DMS114 treated with DMSO at 0.1 percent for 48 hours (cell line): ENCODE measurements at regions not wholly inside any gene's neighbourhood (a gene's known extent, or its start where the extent isn't known, plus 50 kb on each side); places are given as distances from the start of the nearest gene placed in this dataset.
"Not testable (repeated sequence)": the region's sequence is repeated elsewhere in the genome, so short reads cannot be mapped to it uniquely, and the experiment has no call there.

Source experiments
- DNase-seq: peaks from one replicate; lab custom pipeline; 2025; ENCODE audit not compliant: unreplicated experiment; lab: John Stamatoyannopoulos, UW

GRCh38 chr14:27536748-27537147 lies 938.9 kb upstream of the NOVA1 start:
- DNase-seq = no peak

GRCh38 chr14:27546111-27546510 lies 948.3 kb upstream of the NOVA1 start:
- DNase-seq = no peak

DNA sequence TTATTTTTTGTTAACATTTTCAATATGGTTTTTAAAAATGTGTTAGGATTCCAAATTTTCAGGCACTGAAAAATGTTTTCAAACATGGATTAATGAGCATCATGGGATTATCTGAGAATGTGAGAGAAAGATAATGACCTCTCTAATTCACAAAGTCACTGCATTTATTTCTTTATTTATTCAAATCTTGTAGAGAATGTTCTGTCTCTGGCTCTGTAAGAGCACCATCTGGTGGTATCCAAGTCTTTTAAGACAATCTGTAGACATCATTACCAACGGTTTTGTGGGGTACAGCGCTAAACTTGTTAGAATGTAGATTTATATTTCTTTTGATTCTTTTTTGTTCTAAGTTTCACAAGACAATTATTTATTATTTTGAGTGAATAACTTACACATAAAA lies 956.0 kb upstream of the NOVA1 start:
- peak; percentile 1 for DNase-seq

GRCh38 chr14:27557445-27557844 lies 959.6 kb upstream of the NOVA1 start:
- DNase-seq = no peak

DNA sequence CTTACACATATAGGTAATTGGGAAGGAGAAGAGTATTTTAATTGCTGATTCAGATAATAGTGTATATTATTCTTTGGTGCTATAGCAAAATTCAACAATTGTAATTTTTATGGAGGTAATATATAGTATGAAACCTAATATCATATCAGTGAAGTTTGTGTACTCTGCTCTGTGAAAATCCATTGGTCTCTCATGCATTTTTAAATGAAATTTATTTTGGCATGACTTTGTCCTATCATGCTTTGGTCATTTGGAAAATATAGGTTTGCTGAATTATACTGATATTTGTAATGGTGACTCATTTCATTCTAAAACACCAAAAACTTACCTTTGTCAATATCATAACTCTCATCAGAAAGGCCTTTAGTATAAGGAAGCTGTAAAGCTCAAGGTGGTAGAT lies 962.0 kb upstream of the NOVA1 start:
- no peak for DNase-seq

DNA sequence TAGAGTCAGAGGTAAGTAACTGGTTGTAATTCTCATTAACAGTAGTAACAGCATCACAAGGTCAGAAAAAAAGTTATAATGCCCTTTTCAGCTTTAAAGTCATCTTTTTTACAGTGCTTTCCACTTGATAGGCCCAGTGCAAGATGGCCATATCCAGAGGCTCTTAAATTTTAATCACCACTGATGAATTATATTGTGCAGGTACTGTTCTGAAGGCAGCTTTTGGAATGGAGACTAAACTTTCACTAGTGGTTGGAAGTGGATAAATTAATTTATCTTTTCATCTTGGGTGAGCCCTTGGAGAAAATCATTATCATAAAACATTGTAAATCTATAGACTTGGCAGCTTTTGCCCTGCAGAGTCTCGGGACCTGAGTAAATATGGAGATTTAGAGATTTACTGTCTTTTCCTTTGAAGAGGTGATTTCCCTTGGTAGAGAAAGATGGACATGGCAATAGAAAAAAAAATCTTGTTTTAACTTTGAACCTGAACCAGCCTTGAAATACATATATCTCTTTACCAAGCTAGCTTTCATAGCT lies 969.1 kb upstream of the NOVA1 start:
- DNase-seq = no peak

- no peak for DNase-seq
Measured at GRCh38 chr14:27573018-27573417, 975.2 kb upstream of the NOVA1 start.

DNA sequence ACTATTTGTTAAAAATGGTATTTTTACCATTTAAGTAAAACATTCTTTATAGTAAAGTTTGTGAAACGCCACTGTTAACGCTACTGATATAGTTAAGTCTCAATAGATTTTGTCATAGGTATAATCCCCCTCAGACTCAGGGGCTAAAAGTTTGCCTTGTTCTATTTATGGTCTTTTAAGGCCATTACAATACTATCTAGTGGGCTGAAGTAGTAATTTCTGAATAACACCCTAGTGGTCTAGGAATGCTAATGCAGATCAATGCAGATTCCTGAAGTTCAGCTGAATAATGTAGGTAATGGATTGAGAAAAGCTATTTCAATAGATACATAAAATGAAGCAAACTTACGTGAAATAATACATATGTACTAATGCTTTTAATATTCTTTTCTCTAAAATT lies 989.3 kb upstream of the NOVA1 start:
- DNase-seq = no peak

DNA sequence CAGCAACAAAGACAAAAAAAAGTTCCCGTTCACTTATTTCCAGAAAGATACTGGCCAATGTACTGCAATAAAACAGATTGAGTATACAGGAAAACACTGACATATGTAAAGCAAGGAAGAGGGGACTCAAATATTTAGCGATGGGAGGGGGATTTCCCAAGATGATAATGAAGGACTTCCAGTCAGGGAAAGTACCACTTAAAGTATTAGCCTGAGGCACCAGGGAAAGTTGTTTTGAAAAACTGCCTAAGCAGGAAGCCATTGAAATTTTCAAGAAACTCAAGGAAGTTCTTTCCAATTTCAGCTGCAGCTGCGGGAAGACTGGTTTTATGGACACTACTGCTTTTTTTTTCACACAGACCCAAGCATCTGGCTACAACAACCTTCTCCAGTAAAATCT lies 1007.4 kb upstream of the NOVA1 start:
- DNase-seq = no peak

DNA sequence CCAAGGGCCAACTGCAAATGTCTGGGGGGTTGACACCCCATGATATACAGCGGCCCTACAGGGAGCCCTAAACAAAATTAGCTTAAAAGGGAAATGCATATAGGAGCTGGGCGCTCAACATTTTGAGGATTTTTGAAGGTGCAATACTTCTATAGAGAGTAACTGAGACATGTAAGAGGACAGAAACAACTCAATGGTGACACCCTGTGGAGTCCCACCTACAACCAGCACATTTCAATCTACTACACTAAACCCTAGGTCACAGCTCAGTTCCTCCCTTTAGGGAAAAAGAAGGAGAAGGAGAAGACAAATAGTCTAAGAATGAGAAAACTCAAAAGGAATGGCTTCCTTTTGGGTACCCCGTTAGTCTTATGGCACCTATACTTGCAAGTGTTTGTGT lies 1010.5 kb upstream of the NOVA1 start:
- DNase-seq = no peak

- DNase-seq = no peak
Measured at GRCh38 chr14:27612121-27612520, 1014.3 kb upstream of the NOVA1 start.

DNA sequence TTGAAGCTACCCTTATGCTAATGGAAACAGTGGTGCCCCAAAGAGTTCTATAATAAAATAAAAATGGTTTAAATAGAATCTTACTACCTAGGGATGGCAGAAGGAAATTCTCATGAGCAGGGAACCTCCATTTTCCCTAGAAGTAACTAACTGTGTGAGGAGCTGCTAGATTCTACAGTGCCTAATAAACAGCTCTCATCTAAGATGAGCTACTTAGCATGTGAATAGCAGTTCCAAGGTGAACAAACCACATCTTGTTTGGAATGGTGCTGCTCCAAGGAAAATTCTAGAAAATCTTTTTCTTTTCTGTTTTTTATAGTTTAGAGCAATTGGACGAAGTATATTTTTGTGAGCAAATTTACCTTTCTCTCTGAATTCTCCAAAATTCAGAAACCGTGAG lies 1015.3 kb upstream of the NOVA1 start:
- no peak for DNase-seq

DNA sequence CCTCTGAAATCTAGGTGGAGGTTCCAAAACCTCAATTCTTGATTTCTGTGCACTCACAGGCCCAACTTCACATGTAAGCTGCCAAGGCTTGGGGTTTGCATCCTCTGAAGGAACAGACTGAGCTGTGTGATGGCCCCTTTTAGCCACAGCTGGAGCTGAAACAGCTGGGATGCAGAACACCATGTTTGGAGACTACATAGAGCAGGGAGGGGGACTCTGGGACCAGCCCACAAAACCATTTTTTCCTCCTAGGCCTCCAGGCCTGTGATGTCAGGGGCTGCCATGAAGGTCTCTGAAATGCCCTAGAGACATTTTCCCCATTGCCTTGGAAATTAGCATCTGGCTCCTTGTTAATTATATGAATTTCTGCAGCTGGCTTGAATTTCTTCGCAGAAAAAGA lies 1025.9 kb upstream of the NOVA1 start:
- DNase-seq = no peak

- DNase-seq = no peak
Measured at GRCh38 chr14:27634056-27634970, 1036.5 kb upstream of the NOVA1 start.

DNA sequence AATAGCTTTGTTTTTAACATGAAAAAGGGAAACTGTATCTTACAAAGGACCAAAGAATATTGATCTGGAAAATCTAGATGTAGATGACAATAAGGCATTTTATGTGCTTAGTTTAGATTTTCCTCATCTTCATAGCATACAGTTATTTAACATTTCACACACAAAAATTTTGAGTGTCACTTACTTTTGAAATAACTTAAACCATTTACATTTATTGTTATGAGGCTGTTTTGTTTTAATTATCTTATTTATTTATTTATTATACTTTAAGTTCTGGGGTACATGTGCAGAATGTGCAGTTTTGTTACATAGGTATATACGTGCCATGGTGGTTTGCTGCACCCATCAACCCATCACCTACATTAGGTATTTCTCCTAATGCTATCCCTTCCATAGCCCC lies 1042.9 kb upstream of the NOVA1 start:
- DNase-seq = not testable (repeated sequence)

DNA sequence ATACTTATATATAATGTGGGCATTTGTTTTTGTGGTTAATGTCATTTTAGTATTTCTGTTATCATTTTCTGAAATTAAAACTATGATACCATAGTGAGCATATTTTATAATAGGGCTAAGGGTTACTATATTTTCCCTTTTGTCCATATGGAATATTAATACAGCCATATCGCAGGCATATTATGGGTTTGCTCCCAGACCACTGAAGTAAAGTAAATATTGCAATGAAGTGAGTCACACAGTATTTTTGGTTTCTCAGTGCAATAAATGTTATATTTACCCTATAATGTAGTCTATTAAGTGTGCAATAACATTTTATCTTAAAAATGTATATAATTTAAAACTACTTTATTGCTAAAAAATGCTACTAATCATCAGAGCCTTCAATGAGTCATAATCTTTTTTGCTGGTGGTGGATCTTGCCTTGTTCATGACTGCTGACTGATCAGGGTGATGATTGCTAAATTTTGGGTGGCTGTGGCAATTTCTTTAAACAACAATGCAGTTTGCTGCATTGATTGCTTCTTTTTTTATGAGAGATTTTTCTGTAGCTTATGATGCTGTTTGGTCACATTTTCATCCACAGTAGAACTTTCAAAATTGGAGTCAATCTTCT lies 1044.5 kb upstream of the NOVA1 start:
- DNase-seq = no peak

DNA sequence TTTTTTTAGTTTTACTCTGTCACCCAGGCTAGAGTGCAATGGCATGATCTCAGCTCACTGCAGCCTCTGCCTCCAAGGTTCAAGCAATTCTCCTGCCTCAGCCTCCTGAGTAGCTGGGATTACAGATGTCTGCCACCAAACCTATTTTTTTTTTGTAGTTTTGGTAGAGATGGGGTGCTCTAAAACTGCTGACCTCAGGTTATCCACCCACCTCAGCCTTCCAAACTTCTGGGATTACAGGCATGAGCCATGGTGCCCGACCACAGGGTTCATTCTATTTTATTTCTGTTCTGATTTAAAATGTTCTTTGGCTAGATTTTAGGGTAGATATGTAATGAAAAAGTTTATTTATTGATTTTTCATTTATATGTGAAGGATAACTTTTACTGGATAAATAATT lies 1062.8 kb upstream of the NOVA1 start:
- no peak for DNase-seq

- no peak for DNase-seq
Measured at GRCh38 chr14:27668531-27668930, 1070.7 kb upstream of the NOVA1 start.

GRCh38 chr14:27672047-27672446 lies 1074.2 kb upstream of the NOVA1 start:
- no peak for DNase-seq

DNA sequence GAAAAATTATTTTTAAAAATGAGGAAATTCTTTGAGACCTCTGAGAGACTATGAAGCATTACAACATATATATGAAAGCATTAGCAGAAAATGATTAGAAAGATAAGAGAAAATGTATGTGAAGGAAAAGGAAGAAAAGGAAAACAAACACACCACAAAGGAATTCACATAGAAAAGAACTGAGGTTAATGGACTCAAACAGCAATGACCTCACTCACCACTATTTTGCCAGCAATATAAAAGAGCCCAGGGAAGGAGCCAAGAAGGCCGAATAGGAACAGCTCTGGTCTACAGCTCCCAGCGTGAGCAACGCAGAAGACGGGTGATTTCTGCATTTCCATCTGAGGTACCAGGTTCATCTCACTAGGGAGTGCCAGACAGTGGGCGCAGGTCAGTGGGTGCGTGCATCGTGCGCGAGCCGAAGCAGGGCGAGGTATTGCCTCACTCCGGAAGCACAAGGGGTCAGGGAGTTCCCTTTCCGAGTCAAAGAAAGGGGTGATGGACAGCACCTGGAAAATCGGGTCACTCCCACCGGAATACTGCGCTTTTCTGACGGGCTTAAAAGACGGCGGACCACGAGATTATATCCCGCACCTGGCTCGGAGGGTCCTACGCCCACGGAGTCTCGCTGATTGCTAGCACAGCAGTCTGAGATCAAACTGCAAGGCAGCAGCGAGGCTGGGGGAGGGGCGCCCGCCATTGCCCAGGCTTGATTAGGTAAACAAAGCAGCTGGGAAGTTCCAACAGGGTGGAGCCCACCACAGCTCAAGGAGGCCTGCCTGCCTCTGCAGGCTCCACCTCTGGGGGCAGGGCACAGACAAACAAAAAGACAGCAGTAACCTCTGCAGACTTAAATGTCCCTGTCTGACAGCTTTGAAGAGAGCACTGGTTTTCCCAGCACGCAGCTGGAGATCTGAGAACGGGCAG lies 1075.2 kb upstream of the NOVA1 start:
- not testable (repeated sequence) for DNase-seq

DNA sequence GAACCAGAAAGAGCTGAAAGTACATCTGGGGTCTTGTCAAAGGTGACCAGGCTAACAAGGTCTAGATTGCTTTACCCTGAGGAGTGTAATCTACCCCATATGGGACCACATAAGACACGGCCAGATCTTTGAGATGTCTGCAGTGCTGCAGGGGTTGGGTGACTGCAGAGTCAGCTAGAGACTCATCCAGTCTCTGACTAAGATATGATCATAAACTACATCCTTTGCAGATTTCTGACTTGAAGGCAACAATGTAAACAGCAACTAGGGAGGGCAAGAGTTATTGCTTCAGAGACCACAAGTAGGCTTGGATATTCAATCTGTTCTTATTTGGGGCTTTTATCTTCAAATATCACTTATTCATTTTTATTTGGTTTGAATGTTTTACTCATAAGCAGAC lies 1080.5 kb upstream of the FOXG1 start:
- DNase-seq = no peak
